MV-4-11 (cell line): ENCODE measurements at regions not wholly inside any gene's neighbourhood (a gene's known extent, or its start where the extent isn't known, plus 50 kb on each side); places are given as distances from the start of the nearest gene placed in this dataset.

Experiments
- DNase-seq: peaks from one replicate; lab custom pipeline; 2025; lab: John Stamatoyannopoulos, UW

DNA sequence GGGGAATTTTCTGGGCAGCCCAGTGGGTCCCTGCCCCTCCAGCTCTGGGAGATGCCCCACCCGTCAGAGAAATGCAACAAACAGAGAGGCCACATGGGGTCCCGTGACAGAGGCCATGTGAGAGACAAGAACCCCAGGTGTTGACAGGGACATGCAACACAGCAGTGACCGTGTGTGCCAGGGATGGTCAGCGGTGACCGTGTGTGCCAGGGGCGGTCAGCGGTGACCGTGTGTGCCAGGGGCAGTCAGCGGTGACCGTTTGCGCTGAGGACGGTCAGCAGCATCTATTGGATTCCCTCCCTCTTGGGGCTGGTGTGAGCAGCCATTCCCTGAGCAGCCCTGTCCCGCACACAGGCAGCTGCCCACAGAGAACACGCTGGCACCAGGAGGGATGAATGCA lies 146.6 kb upstream of the OTOS start:
- no peak for DNase-seq

GRCh38 chr2:240287496-240288086 lies 147.1 kb upstream of the OTOS start:
- no peak for DNase-seq

DNA sequence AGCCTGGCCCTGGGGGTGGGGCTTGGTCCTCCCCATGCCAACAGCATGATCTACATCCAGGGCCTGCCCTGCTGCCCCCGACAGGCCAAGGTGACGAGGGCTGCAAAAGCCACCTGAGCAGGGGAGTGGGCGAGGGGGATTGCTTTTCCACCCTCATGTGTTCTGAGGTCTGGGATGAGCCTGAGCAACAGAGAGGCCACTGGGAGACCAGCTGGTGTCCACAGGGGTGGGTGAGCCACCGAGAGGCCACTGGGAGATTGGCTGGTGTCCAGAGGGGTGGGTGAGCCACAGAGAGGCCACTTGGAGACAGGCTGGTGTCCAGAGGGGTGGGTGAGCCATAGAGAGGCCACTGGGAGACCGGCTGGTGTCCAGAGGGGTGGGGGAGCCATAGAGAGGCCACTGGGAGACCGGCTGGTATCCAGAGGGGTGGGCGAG lies 147.4 kb upstream of the GPC1 start:
- DNase-seq: no peak

- no peak for DNase-seq
Observed at GRCh38 chr2:240289701-240290431, 145.6 kb upstream of the GPC1 start.

DNA sequence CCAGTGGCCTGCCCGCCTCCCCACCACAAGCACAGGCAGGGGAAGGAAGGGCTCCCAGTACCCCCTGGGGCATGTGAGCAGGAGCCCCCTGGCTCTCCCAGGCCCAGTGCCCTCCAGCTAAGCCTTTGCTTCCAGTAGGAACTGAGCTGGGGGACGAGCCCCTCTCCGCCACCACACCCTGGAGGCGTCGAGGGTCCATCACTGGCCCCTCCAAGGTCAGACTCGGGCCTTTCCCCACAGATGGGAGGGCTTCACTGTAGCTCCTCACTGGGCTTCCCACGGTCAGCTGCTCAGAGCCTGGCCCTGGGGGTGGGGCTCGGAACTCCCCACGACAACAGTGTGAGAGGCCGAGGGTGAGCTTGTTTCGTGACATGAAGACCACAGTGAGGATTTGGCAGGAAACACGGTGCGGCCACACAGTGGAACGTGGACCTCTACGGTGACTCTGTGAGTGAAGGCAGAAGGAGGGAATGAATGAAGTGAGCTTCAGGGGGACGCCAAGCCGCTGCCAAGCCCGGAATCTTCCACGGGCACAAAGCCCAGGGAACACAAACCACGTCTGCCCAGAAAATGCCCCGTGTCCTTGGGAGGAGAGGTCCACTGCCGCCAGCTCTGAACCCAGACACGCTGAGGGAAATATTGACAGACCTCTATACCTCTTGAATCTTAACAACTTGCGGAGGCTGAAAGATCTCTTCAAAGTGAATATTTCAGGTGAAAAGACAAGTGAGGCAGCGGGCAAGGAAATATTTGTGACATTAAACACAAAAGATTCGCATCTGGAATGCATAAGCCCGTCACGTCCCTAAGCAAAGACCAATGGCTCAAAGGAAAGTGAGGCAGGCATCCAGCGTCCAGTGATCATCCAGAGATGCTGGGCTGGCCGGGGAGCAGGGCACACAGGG lies 144.8 kb upstream of the GPC1 start:
- no peak for DNase-seq

DNA sequence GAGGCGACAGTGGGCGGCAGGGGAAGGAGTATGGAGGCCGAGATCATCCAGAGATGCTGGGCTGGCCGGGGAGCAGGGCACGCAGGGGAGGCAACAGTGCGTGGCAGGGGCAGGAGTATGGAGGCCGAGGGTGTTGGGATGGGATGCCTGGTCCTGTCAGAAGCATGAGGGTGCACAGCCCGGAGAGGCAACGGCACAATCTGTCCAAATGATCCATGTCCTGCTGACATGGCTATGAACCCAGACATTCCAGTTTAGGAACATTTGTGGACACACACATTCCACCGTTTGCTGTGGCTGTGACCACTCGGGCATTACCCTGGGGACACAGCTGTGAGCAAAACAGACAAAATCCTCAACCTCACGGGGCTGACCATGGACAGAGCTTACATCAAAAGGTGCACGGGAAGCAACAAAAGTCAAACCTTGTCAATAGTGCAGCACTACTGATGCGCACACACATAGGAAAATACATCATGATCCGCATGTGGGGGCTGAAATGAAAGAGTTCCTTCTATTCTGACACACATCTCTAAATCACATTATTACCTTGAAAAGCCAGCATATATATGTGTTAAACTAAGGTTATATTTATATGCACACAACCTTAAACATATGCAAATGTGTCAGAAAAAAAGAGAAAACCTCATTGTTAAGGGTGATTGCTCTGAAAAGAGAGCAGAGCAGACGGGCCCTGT lies 144.0 kb upstream of the GPC1 start:
- DNase-seq: no peak

- DNase-seq: no peak
Observed at GRCh38 chr2:240292035-240292574, 143.4 kb upstream of the GPC1 start.

DNA sequence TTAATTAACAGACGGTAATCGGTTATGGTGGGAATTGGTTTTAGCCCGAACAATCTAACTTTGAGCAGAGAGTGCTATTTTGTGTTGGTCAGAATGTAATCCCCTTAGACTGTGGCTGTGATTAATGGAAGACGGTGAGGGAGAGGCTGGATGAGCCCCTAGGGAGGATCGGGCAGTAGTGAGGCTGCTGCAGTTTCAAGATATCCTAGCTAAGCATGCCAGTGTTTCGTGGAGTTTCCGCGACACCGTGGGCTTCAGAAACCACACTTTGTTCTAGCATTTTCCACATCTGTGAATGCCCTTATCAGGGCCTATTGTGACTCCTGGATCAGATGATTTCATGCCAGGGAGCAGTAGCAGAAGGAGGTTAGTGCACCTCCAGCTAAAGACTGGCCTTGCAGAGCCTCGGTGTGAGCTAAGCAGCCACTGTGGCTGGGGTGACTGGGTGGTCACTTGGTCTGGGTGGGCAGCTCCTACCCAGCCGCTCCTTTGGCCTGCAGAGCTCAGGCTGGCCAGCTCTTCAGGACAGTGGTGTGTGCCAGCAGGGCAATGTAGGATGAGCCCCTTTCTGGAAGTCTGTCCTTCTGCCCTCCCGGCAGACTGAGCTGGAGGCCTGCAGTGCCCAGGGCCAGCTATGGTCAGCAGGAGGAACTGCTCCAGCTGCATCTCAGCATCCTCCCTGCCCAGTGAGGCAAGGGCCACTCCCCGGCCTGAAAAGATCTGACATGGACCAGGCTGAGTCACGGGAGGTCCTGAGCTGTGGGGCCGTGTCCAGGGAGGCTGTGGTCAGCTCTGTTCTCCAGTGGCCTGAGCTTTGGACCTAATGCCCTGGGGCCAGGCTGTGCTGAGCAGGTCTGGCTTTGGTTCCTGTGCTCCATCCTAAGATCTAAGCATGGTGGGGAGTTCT lies 142.6 kb upstream of the GPC1 start:
- DNase-seq: no peak

DNA sequence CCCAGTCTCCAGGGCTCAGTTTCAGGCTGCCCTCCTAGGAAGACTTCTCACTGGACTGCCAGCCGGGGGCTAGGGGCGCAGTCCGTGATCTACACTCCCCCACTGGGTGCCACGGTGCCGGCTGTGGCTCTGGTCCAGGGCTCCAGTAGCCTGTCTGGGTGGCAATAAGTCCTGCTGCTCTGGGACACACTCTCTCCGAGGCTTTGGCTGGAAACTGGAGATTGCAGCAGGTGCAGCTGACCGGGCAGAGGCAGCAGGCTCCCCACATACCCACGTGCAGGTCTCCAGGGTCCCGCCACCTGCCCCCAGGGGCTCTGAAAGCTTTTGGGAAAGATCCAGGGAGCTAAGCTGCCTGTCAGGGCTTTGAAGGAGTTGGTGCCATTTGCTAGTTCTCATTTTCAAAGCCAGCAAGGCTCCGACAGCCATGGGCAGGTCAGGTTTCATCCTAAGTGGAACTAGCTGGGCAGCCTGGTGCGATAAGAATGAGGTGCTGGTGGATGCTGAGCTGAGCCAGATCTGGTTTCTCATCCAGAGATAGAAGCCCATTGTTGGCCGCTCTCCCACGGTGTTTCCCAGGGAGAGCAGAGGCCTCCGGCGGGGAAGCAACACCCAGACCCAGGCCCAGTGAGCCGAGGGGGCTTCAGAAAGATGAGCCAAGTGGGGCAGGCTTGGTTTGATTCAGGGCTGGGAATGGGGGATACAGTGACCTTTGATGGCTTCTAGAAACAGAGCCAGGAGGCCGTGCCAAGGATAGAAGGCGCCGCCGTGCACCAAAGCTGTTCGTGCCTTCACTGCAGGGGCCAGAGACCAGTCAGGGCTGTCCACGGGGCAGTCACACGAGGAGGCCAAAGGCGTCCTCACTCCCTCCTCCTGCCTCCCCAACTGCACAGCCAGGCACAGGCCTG lies 141.7 kb upstream of the GPC1 start:
- DNase-seq: no peak

GRCh38 chr2:240294514-240294913 lies 140.9 kb upstream of the GPC1 start:
- no peak for DNase-seq

DNA sequence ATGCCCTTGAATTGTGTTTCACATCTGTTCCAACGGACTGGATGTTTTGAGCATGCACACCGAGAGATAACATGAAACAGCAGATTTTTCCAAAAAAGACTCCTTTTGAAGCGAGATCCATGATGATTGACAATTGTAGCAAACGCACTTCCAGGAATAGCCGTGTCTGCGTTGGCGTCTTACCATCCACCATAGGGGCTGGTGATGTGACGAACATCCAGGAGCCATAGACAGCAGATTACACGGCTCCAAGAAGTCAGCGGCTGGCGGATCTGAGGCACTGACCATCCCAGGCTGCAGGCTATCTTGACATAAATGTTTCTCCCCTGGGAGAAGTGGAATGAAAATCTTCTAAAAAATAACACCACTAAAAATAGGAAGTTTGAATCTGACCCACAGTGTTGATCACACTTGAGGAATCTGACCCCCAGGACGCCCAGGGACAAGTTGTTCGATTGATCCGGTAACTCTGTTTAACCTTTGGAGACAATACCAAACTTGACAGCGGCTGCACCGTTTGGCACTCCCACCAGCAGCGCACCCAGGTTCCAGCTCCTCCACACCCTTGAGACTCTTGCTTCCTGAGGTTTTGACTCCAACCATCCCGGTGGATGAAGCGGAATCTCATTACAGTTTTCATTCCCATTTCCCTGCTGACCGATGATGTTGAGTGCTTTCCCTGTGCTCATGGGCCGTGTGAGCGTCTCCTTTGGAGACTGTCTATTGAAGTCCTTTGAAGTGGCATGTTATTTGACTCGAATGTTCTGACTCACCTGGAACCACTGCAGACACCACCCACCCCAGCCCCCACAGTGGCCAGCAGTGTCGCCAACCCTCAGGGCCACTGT lies 140.0 kb upstream of the GPC1 start:
- DNase-seq: no peak

- DNase-seq: no peak
Observed at GRCh38 chr2:240296104-240296406, 139.4 kb upstream of the GPC1 start.

GRCh38 chr2:240296476-240297255 lies 138.8 kb upstream of the GPC1 start:
- DNase-seq: no peak

DNA sequence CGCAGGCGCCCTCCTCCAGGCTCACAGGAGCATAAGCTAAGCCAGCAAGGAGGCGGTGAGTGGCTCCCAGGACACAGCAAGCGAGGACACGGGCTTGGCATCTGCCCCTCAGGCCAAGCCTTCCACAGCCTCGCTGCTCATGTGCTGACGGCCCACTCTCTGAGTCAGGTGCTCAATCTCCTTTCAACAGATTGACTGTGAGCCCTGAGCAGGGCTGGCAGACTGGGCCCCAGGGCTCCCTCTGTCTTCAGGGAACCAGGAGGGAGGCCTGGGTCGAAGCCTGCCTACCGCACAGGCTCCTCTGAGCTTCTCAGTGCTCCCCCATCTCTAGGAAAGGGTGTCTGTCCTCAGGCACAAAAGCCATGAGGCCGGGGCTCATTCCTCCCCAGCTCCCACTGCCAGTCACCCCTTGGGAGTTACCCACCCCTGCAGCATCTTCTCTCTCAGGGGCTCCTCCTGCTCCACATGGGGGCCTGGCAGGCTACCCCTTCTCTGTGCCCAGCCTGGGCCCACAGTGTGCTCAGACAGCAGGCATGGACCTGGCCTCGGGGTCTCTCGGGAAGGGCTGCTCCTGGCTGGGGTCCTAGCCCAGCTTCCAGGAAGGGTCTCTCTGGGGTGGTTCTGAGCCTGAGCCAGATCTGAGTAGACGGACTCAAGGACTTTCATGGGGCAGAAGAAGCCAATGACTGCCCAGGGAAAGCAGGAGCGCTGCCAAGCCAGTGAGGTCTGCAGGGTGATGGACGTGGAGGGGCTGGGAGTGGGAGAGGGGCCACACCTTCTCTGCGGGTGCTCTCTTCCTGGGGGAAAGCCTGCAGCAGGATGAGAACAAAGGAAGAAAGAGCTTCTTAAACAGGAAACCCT lies 138.0 kb upstream of the GPC1 start:
- no peak for DNase-seq

DNA sequence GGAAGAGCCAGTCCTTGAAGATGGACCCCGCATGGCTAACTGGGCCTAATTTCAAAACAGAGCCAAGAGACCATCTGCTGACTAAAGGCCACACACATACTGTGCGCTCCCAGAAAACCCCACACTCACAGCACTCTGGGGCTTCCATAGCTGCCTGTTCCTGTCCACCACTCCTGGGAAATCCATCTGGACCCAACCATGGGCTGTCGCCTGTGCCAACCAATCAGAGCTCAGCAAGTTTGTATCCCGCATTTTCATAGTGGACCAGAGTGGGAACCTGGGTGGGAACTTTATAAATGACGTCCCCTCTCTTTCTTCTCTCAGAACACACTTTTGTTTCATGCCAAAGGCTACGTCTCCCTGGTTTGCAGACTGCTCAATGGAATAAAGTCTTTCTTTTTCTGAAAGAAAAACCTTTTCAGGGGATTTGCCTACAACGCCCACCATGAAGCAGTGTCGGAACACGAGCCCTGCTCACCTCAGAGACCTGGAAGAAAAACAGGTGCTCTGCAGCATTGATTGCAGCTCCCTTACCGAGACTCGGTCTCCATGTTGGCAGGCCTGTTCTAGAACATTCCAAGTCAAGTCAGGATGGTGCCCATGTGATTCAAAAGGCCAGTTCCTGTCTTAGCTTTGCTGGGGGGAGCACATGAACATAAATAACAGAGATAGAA lies 137.2 kb upstream of the GPC1 start:
- no peak for DNase-seq

GRCh38 chr2:240298803-240299709 lies 136.4 kb upstream of the GPC1 start:
- no peak for DNase-seq
